Stromal cell of bone marrow (primary cell): ENCODE measurements at regions not wholly inside any gene's neighbourhood (a gene's known extent, or its start where the extent isn't known, plus 50 kb on each side); places are given as distances from the start of the nearest gene placed in this dataset.
"Not testable (repeated sequence)": the region's sequence is repeated elsewhere in the genome, so short reads cannot be mapped to it uniquely, and the experiment has no call there.

ENCODE experiments used
- DNase-seq: peaks from one replicate; pipeline ENCODE4 v3.0.0-alpha.2; 2012; ENCODE audit warnings: low read depth

- DNase-seq, result no peak
Observed at GRCh38 chrX:43375136-43375535, 281.0 kb upstream of the MAOA start.

- no peak for DNase-seq
Observed at GRCh38 chrX:43380704-43381103, 275.4 kb upstream of the MAOA start.

- DNase-seq, result no peak
Observed at GRCh38 chrX:43386875-43387274, 269.2 kb upstream of the MAOA start.

- DNase-seq, result no peak
Observed at GRCh38 chrX:43405191-43405590, 250.9 kb upstream of the MAOA start.

GRCh38 chrX:43423876-43424275 lies 232.2 kb upstream of the MAOA start:
- DNase-seq, result no peak

- no peak for DNase-seq
Observed at GRCh38 chrX:43436517-43436916, 219.6 kb upstream of the MAOA start.

GRCh38 chrX:43446752-43447151 lies 209.3 kb upstream of the MAOA start:
- no peak for DNase-seq

GRCh38 chrX:43448688-43449087 lies 207.4 kb upstream of the MAOA start:
- no peak for DNase-seq

- no peak for DNase-seq
Observed at GRCh38 chrX:43450355-43450754, 205.7 kb upstream of the MAOA start.

- not testable (repeated sequence) for DNase-seq
Observed at GRCh38 chrX:43451976-43452686, 204.0 kb upstream of the MAOA start.

- no peak for DNase-seq
Observed at GRCh38 chrX:43456063-43456462, 200.0 kb upstream of the MAOA start.

- no peak for DNase-seq
Observed at GRCh38 chrX:43456906-43457305, 199.2 kb upstream of the MAOA start.

GRCh38 chrX:43467608-43468234 lies 188.4 kb upstream of the MAOA start:
- no peak for DNase-seq

GRCh38 chrX:43469391-43470054 lies 186.6 kb upstream of the MAOA start:
- no peak for DNase-seq

- DNase-seq, result no peak
Observed at GRCh38 chrX:43474321-43474720, 181.8 kb upstream of the MAOA start.

GRCh38 chrX:43479070-43479469 lies 177.0 kb upstream of the MAOA start:
- DNase-seq, result no peak

GRCh38 chrX:43479850-43480249 lies 176.2 kb upstream of the MAOA start:
- DNase-seq, result no peak

- DNase-seq, result no peak
Observed at GRCh38 chrX:43481576-43481975, 174.5 kb upstream of the MAOA start.

GRCh38 chrX:43493756-43494155 lies 162.3 kb upstream of the MAOA start:
- DNase-seq, result no peak

GRCh38 chrX:43500246-43500645 lies 155.9 kb upstream of the MAOA start:
- DNase-seq, result no peak

GRCh38 chrX:43500996-43501694 lies 155.0 kb upstream of the MAOA start:
- no peak for DNase-seq

GRCh38 chrX:43504394-43504793 lies 151.7 kb upstream of the MAOA start:
- no peak for DNase-seq

- DNase-seq, result no peak
Observed at GRCh38 chrX:43505769-43506168, 150.3 kb upstream of the MAOA start.
